HuH-7 (cell line): ENCODE measurements at regions not wholly inside any gene's neighbourhood (a gene's known extent, or its start where the extent isn't known, plus 50 kb on each side); places are given as distances from the start of the nearest gene placed in this dataset.
"Not testable (repeated sequence)": the region's sequence is repeated elsewhere in the genome, so short reads cannot be mapped to it uniquely, and the experiment has no call there.

Experiments
- DNase-seq: peaks from one replicate; pipeline ENCODE4 v3.0.0; 2011; ENCODE audit warnings: low spot score

- not testable (repeated sequence) for DNase-seq
Observed at GRCh38 chr2:87574193-87575119, 173.4 kb upstream of the PLGLB2 start.

DNA sequence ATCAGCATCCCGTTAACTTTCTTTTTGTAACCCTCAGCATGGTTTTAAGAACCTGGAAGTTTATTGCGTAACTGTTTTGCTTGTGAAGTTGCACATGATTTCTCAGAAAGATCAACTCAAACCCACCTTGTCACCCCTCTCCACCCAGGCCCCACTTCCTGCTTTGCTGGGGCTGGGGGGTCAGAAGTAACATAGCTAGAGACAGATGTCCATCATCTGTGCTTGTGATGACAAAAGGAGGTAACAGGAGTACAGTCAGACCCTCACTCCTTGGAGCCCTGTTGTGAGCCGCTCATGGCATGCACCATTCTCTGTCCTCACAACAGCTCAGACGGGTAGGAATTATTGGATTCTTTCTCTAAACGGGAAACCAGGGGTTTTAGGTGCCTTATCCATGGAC is 172.7 kb upstream of the PLGLB2 start:
- DNase-seq: not testable (repeated sequence)

- DNase-seq: not testable (repeated sequence)
Observed at GRCh38 chr2:87577358-87577757, 170.5 kb upstream of the PLGLB2 start.

DNA sequence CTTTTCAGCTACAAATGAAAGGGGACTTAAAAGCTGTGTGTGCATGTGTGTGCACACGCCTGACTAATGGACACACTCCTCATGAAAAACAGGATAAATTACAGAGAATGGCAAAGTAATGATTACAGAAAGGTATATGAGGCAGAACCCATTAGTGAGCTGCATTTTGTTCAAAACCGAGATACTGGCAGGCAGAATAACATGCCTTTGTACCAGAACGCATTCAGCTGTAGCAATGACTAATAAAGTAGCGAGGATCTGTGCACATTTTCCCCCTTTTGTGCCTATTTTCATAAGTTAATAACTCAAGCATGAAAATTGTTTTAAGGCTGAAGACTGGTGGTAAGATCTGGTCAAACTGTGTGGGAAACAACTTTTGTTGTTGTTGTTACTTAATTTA is 165.7 kb upstream of the PLGLB2 start:
- DNase-seq: not testable (repeated sequence)

DNA sequence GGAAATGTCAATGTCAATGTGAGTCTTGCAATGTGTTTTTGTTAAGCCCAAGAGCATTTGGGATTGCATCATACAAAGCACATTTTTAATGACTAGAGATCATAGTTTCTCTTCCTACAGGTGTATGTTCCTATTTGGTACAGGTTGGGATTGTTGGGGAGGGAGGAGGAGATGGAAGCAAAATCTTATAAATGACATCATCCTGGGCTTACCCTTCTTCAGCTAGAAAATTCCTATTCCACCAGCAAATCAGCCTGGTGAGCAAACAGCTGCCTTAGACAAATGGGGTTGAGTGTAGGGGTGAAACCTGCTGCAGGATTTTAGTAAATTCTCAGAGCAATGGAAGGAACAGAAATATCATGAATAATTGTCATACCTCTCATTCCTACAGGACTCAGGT is 165.3 kb upstream of the PLGLB2 start:
- not testable (repeated sequence) for DNase-seq

GRCh38 chr2:87583370-87583769 is 164.5 kb upstream of the PLGLB2 start:
- not testable (repeated sequence) for DNase-seq

GRCh38 chr2:87583803-87584202 is 164.1 kb upstream of the PLGLB2 start:
- DNase-seq: not testable (repeated sequence)

- not testable (repeated sequence) for DNase-seq
Observed at GRCh38 chr2:87584268-87584906, 163.5 kb upstream of the PLGLB2 start.

DNA sequence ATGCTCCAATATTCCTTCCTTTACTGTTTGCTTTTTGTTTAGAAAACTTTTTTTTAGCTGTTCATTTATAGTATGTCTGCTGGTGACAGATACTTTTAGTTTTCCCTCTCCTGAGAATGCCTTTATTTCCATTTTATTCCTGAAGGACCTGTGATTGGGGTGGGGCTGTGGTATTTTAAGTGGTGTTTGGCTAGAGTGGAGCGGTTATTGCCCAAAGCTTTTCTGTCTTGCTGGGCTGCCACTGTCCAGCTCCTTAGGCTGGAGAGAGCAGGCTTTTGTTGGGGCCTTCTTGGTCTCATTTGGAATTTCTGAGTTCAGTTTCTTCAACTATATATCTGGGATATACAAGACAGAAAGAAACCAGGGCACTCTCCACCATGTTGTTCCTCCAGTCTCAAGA is 160.0 kb upstream of the PLGLB2 start:
- not testable (repeated sequence) for DNase-seq

DNA sequence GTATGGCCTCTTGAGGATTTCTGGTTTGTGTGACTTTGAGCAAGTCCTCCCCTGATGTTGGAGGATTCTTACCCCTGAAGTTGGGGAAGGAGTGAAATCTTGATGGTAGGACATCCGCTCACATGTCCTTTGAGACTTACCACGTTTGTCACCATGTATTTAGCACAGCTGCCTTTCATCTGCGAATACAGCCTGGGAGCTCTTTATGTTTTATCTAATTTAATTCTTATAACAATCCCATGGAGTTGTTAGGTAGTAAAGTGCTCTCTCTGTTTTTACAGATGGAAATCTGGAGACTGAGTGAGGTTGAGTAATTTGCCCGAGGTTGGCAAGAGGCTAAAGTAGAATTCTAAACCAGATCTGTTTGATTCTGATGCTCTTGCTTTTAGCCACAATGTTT is 154.9 kb upstream of the PLGLB2 start:
- not testable (repeated sequence) for DNase-seq

DNA sequence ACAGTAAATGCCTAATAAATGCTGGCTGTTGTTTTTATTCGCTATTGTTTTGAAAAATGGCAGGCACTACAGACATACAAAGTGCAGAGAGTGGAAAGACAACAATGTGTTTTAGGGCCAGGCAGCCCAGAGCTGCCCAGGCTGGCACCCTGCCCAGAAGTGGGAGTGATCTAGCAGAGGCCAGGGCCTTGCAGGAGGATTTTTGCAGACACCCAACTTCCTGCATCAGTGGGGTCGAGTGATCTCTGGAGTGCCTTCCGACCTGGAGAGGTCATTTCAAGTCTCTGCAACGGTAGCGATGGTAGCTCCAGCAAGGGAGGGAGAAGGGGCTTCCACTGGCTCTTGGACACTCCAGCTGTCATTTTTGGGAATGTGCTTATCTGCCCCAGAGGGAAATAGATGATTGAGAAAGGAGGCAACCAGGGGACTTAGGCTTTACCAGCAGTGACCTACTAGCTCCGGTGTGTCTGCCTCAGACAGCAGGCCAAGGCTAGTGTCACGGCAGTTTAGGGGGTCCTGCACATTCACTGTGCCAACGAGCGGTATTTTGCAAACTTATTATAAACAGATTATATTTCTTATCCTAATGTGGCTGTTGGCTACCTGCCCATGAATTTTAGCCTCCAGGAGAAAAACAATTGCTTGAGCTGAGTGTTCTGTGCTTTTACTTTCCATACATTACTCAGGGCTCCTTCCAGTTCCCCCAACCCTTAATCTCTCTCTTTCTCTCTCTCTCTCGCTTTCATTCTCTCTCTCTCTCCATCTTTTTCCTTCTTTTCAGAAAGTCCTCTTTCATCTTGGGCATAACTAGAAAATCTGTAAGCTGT is 153.9 kb upstream of the PLGLB2 start:
- DNase-seq: not testable (repeated sequence)

GRCh38 chr2:87594611-87594992 is 153.3 kb upstream of the PLGLB2 start:
- DNase-seq: not testable (repeated sequence)

- not testable (repeated sequence) for DNase-seq
Observed at GRCh38 chr2:87595017-87595416, 152.9 kb upstream of the PLGLB2 start.

GRCh38 chr2:87600961-87601360 is 146.9 kb upstream of the PLGLB2 start:
- DNase-seq: not testable (repeated sequence)

- DNase-seq: not testable (repeated sequence)
Observed at GRCh38 chr2:87602118-87602517, 145.8 kb upstream of the PLGLB2 start.

- not testable (repeated sequence) for DNase-seq
Observed at GRCh38 chr2:87602728-87603127, 145.2 kb upstream of the PLGLB2 start.

- DNase-seq: not testable (repeated sequence)
Observed at GRCh38 chr2:87603418-87604278, 144.2 kb upstream of the PLGLB2 start.

GRCh38 chr2:87604279-87604818 is 143.5 kb upstream of the PLGLB2 start:
- DNase-seq: not testable (repeated sequence)

- not testable (repeated sequence) for DNase-seq
Observed at GRCh38 chr2:87604980-87605379, 142.9 kb upstream of the PLGLB2 start.

- DNase-seq: not testable (repeated sequence)
Observed at GRCh38 chr2:87608377-87609166, 139.3 kb upstream of the PLGLB2 start.
